ENCODE measurements at regions not wholly inside any gene's neighbourhood (a gene's known extent, or its start where the extent isn't known, plus 50 kb on each side); places are given as distances from the start of the nearest gene placed in this dataset.

DNA sequence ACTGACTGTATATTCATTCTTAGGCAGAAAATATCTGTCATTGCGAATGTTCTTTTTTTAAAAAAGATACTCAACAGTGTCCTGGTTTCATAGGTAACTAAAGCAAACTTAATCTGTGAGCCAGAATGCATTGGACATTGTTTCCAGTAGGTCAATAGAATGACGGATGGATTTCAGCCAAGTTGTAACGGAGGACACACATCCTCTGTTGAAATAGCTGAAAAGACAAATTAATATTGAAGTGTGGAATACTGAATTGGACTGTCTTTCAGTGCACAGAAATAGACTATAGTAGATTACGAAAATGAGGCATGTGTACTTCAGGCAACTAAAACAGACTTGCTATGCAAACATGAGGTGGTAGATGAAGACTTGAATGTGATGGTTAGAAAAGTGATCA is 461.6 kb downstream of the WDR72 start:
- TF ChIP-seq EP300 (IDR thresholded peaks at IDR 0.05) (no peak), CTCF (IDR thresholded peaks at IDR 0.05) (no peak)

Data from esophagus muscularis mucosa (tissue), 3 donors.